SU-DHL-6 (cell line): ENCODE measurements at regions not wholly inside any gene's neighbourhood (a gene's known extent, or its start where the extent isn't known, plus 50 kb on each side); places are given as distances from the start of the nearest gene placed in this dataset.

Experiments
- H2AFZ ChIP-seq: fragments of 200-600 bp; sonication (generic); 2 replicates; pipeline ENCODE4 v1.6.1; 2014; ENCODE audit warnings: low read depth, mild to moderate bottlenecking, moderate library complexity, mixed read lengths, antibody characterized with exemption, low read length; ENCODE audit not compliant: severe bottlenecking
- H3F3A ChIP-seq: fragments of 200-600 bp; shearing (Covaris generic); 2 replicates; pipeline ENCODE4 v1.6.0; 2016; ENCODE audit warnings: antibody characterized with exemption, mild to moderate bottlenecking; ENCODE audit not compliant: insufficient read depth
- H3K27ac ChIP-seq: fragments of 200-600 bp; sonication (generic); 2 replicates; pipeline ENCODE4 v1.5.1; 2016; ENCODE audit warnings: low read depth, mild to moderate bottlenecking, low read length, moderate library complexity, mixed read lengths
- H3K27me3 ChIP-seq: fragments of 200-600 bp; sonication (generic), shearing (Covaris generic); 2 replicates; pipeline ENCODE4 v1.6.0; 2014; ENCODE audit warnings: mild to moderate bottlenecking, low read length
- H3K36me3 ChIP-seq: fragments of 200-600 bp; sonication (generic); 2 replicates; pipeline ENCODE4 v1.6.1; 2014; ENCODE audit warnings: mild to moderate bottlenecking, low read length, mixed read lengths
- H3K4me2 ChIP-seq: fragments of 300-600, 200-600 bp; shearing (Covaris generic), sonication (generic); 2 replicates; pipeline ENCODE4 v1.6.0; 2014; ENCODE audit warnings: low read length, low read depth, mild to moderate bottlenecking; ENCODE audit not compliant: poor library complexity, severe bottlenecking
- H3K4me3 ChIP-seq: fragments of 200-600 bp; sonication (generic); 2 replicates; pipeline ENCODE4 v1.5.1; 2014; ENCODE audit warnings: antibody characterized with exemption, low read length, mild to moderate bottlenecking, mixed read lengths; ENCODE audit not compliant: insufficient read depth, poor library complexity, severe bottlenecking
- H3K79me2 ChIP-seq: fragments of 200-600 bp; sonication (generic); 2 replicates; pipeline ENCODE4 v1.6.1; 2014; ENCODE audit warnings: mild to moderate bottlenecking, low read length, moderate library complexity; ENCODE audit not compliant: insufficient read depth
- H3K9ac ChIP-seq: fragments of 200-600 bp; sonication (generic); 2 replicates; pipeline ENCODE4 v1.7.0; 2014; ENCODE audit warnings: mild to moderate bottlenecking, low read length
- H3K9me2 ChIP-seq: fragments of 200-600 bp; sonication (generic); replicated peaks from 2 replicates; pipeline ENCODE4 v1.6.1; 2014; ENCODE audit warnings: low read length; ENCODE audit not compliant: insufficient read depth
- H3K9me3 ChIP-seq: fragments of 200-600 bp; sonication (generic); 2 replicates; pipeline ENCODE4 v1.6.1; 2014; ENCODE audit warnings: low read length, mixed read lengths; ENCODE audit not compliant: insufficient read depth
- H4K20me1 ChIP-seq: fragments of 200-600 bp; sonication (generic); 2 replicates; pipeline ENCODE4 v1.6.1; 2014; ENCODE audit warnings: low read depth, mild to moderate bottlenecking, antibody characterized with exemption, low read length, moderate library complexity, mixed read lengths
- CTCF ChIP-seq: fragments of 200-600 bp; sonication (generic); IDR thresholded peaks from one replicate; pipeline ENCODE4 v1.5.1; 2017; ENCODE audit warnings: antibody characterized with exemption, mild to moderate bottlenecking, low read length, moderate library complexity; ENCODE audit not compliant: insufficient read depth, poor library complexity, severe bottlenecking
- EZH2phosphoT487 ChIP-seq: fragments of 200-600 bp; sonication (generic), shearing (Covaris generic); conservative IDR thresholded peaks from 2 replicates; pipeline ENCODE4 v1.6.1; 2018; ENCODE audit warnings: mild to moderate bottlenecking, antibody characterized with exemption, low read length, moderate library complexity, mixed read lengths

DNA sequence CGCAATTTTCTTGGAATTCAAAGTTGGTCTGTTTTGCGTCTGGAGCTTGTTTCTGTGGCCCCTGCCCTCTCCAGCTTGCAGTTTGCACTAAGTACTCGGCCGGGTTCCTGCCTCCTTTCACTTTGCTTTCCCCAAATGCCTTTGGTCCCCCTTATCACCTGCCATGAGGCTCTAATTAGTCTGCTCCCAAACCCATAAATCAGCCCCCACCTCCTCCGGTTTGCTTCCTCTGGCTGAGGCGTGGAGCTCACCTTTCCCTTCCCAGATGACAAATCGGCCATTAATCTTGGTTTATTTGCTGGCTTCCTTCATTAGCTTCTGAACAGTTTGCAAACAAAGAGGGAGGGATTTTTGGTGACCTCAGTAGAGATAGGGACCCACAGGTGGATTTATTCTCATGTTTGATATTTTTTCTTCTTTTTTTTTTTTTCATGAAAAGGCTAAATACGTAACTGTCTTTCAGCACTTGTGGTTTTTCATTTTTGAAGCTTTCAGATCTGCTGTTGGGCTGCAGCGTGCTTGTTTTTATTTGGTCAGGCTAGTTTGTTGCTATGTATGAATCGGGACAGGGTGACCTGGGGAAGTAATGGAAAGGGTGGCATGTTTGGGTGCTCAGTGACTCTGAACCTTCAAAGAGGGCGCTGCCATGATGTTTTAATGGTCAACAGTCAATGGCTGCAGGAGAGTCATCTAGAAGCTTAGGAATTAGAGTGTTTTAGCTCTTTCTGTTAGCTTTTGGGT, 121.7 kb upstream of the JAG1 start:
- no peak overlapping the region for H3K4me3 ChIP-seq
- no peaks in the 10 kb centered on the region for H3F3A ChIP-seq
- TF ChIP-seq EZH2phosphoT487, result no peak
- TF ChIP-seq CTCF, result no peak
- H3K79me2 ChIP-seq, result no peaks in the 10 kb centered on the region
- no peak overlapping the region for H3K9ac ChIP-seq
- no peak overlapping the region for H2AFZ ChIP-seq
- H3K36me3 ChIP-seq, result no peaks in the 10 kb centered on the region
- no peaks in the 10 kb centered on the region for H4K20me1 ChIP-seq
- H3K27me3 ChIP-seq, result no peaks in the 10 kb centered on the region
- 0 out of 2 replicates have a peak, but pooled peaks cover 3% of the 10 kb centered on the region for H3K9me3 ChIP-seq
- no peaks in the 10 kb centered on the region for H3K9me2 ChIP-seq
- no peak overlapping the region for H3K27ac ChIP-seq
- H3K4me2 ChIP-seq, result no peak overlapping the region

DNA sequence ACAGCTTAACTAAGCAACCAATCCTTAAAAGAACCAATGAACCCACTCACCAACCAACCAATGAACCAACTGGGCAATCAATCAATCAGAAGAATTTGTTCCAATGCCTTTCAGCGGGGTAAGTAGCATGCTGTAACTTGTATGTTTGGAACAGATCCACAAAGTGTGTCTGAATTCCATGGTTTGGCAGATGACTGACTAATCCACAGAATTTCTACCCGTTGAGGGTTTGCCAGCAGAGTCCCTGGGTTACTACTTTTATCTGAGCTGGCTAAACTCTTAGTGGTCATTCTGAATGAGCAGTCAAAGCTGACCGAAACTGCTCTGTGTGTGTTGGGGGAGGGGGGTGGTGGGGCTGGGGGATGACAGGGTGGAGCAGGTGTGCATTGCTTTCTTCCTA, 125.0 kb upstream of the JAG1 start:
- no peak for TF ChIP-seq CTCF
- Histone ChIP-seq H3K4me2 (no peak overlapping the region), H3K27ac (no peak overlapping the region), H3F3A (no peaks in the 10 kb centered on the region), H3K9me2 (no peaks in the 10 kb centered on the region), H3K79me2 (no peaks in the 10 kb centered on the region), H3K4me3 (no peak overlapping the region), H3K36me3 (no peaks in the 10 kb centered on the region), H3K9me3 (no peaks in the 10 kb centered on the region), H3K27me3 (no peaks in the 10 kb centered on the region), H2AFZ (no peak overlapping the region), H4K20me1 (no peaks in the 10 kb centered on the region), H3K9ac (no peak overlapping the region)

GRCh38 chr20:10799735-10800134, 125.9 kb upstream of the JAG1 start:
- Histone ChIP-seq H3K9ac (no peak overlapping the region), H3K4me3 (no peak overlapping the region), H3K27me3 (no peaks in the 10 kb centered on the region), H3K9me2 (no peaks in the 10 kb centered on the region), H4K20me1 (no peaks in the 10 kb centered on the region), H3K36me3 (no peaks in the 10 kb centered on the region), H3K4me2 (no peak overlapping the region), H3K27ac (no peak overlapping the region), H3F3A (no peaks in the 10 kb centered on the region), H3K79me2 (no peaks in the 10 kb centered on the region), H2AFZ (no peak overlapping the region), H3K9me3 (no peaks in the 10 kb centered on the region)
- TF ChIP-seq EZH2phosphoT487 (no peak), CTCF (no peak)
